HG03045 (cell line): ENCODE measurements at regions not wholly inside any gene's neighbourhood (a gene's known extent, or its start where the extent isn't known, plus 50 kb on each side); places are given as distances from the start of the nearest gene placed in this dataset.

ENCODE experiments used
- ATAC-seq: cut with Tn5 transposase; IDR thresholded peaks from one replicate; pipeline ENCODE4 v1.9.1; 2021; ENCODE audit warnings: mild to moderate bottlenecking, moderate library complexity; ENCODE audit not compliant: unreplicated experiment

GRCh38 chr10:4456279-4456678 is 369.7 kb upstream of the AKR1E2 start:
- no peak for ATAC-seq

- no peak for ATAC-seq
Observed at GRCh38 chr10:4453950-4454349, 372.1 kb upstream of the AKR1E2 start.

GRCh38 chr10:4453276-4453675 is 372.7 kb upstream of the AKR1E2 start:
- ATAC-seq: no peak

- no peak for ATAC-seq
Observed at GRCh38 chr10:4450981-4451908, 374.8 kb upstream of the AKR1E2 start.

GRCh38 chr10:4450169-4450568 is 375.8 kb upstream of the AKR1E2 start:
- no peak for ATAC-seq

GRCh38 chr10:4448030-4448429 is 378.0 kb upstream of the AKR1E2 start:
- no peak for ATAC-seq

GRCh38 chr10:4443419-4443818 is 382.6 kb upstream of the AKR1E2 start:
- ATAC-seq: no peak

GRCh38 chr10:4442296-4442695 is 383.7 kb upstream of the AKR1E2 start:
- ATAC-seq: no peak

GRCh38 chr10:4440260-4440659 is 385.7 kb upstream of the AKR1E2 start:
- ATAC-seq: no peak

GRCh38 chr10:4437791-4438190 is 388.2 kb upstream of the AKR1E2 start:
- no peak for ATAC-seq

GRCh38 chr10:4437061-4437460 is 388.9 kb upstream of the AKR1E2 start:
- ATAC-seq: no peak

- no peak for ATAC-seq
Observed at GRCh38 chr10:4436103-4436502, 389.9 kb upstream of the AKR1E2 start.

GRCh38 chr10:4434516-4435071 is 391.4 kb upstream of the AKR1E2 start:
- ATAC-seq: no peak

GRCh38 chr10:4434105-4434504 is 391.9 kb upstream of the AKR1E2 start:
- ATAC-seq: no peak

GRCh38 chr10:4431114-4431863 is 394.7 kb upstream of the AKR1E2 start:
- no peak for ATAC-seq

- ATAC-seq: no peak
Observed at GRCh38 chr10:4429571-4429970, 396.4 kb upstream of the AKR1E2 start.

GRCh38 chr10:4427532-4427931 is 398.5 kb upstream of the AKR1E2 start:
- no peak for ATAC-seq

GRCh38 chr10:4426866-4427265 is 399.1 kb upstream of the AKR1E2 start:
- no peak for ATAC-seq

GRCh38 chr10:4409319-4409718 is 416.7 kb upstream of the AKR1E2 start:
- no peak for ATAC-seq

- ATAC-seq: no peak
Observed at GRCh38 chr10:4407783-4408182, 418.2 kb upstream of the AKR1E2 start.

- ATAC-seq: no peak
Observed at GRCh38 chr10:4405828-4406227, 420.2 kb upstream of the AKR1E2 start.
